CD4-positive, CD25-positive, alpha-beta regulatory T cell (primary cell): ENCODE measurements at regions not wholly inside any gene's neighbourhood (a gene's known extent, or its start where the extent isn't known, plus 50 kb on each side); places are given as distances from the start of the nearest gene placed in this dataset.
A peak's percentile ranks its signal among the peaks of the same experiment; 100 is the strongest.

Experiments
- ATAC-seq, 2 donors: fragments of 150-1000 bp; cut with Tn5 transposase; one replicate each; pipeline ENCODE4 v1.10.0; 2021; ENCODE audit warnings: low read depth in 2 of 2, moderate number of reproducible peaks in 2 of 2, moderate library complexity in 1 of 2
- DNase-seq, 3 donors: peaks; one replicate each; pipeline versions ENCODE4 v3.0.0 to v3.0.0-alpha.2; 2012 to 2022; ENCODE audit warnings: mixed read lengths in 1 of 3
- H3K27ac ChIP-seq: one replicate; pipeline ENCODE4 v1.7.0; 2013; ENCODE audit warnings: mild to moderate bottlenecking, low read length; ENCODE audit not compliant: insufficient read depth, poor library complexity, severe bottlenecking
- H3K27me3 ChIP-seq: one replicate; pipeline ENCODE4 v1.7.0; 2013; ENCODE audit warnings: low read length; ENCODE audit not compliant: control insufficient read depth, insufficient read depth
- H3K36me3 ChIP-seq: one replicate; pipeline ENCODE4 v1.7.0; 2013; ENCODE audit warnings: mild to moderate bottlenecking, low read length, moderate library complexity; ENCODE audit not compliant: control insufficient read depth, insufficient read depth
- H3K4me1 ChIP-seq: 2 replicates; pipeline ENCODE4 v1.7.0; 2013; ENCODE audit warnings: mild to moderate bottlenecking, low read length; ENCODE audit not compliant: insufficient read depth, control insufficient read depth, poor library complexity, severe bottlenecking
- H3K4me3 ChIP-seq: one replicate; pipeline ENCODE4 v1.7.0; 2013; ENCODE audit warnings: low read depth, mild to moderate bottlenecking, low read length, moderate library complexity
- H3K9me3 ChIP-seq, 2 experiments: 1 replicate in 1 of 2; 2 replicates in 1 of 2; pipeline ENCODE4 v1.7.0; 2013; ENCODE audit warnings: low read length in 2 of 2, mild to moderate bottlenecking in 1 of 2, moderate library complexity in 1 of 2; ENCODE audit not compliant: control insufficient read depth in 2 of 2
- H3K27ac Mint-ChIP-seq, 3 donors: one replicate each; pipeline ENCODE4 v1.8.0; 2020 to 2022; ENCODE audit warnings: mild to moderate bottlenecking in 3 of 3, mixed read lengths in 3 of 3, moderate library complexity in 2 of 3
- H3K27me3 Mint-ChIP-seq: one replicate; pipeline ENCODE4 v1.8.0; 2022; ENCODE audit warnings: mild to moderate bottlenecking, mixed read lengths
- H3K36me3 Mint-ChIP-seq: one replicate; pipeline ENCODE4 v1.8.0; 2020; ENCODE audit warnings: mixed read lengths
- H3K4me1 Mint-ChIP-seq, 4 donors: one replicate each; pipeline ENCODE4 v1.8.0; 2020 to 2022; ENCODE audit warnings: mixed read lengths in 4 of 4, mild to moderate bottlenecking in 1 of 4
- H3K4me3 Mint-ChIP-seq, 4 donors: one replicate each; pipeline ENCODE4 v1.8.0; 2020 to 2022; ENCODE audit warnings: mild to moderate bottlenecking in 4 of 4, mixed read lengths in 4 of 4, moderate library complexity in 3 of 4
- H3K9me3 Mint-ChIP-seq, 7 donors: one replicate each; pipeline ENCODE4 v1.8.0; 2020 to 2022; ENCODE audit warnings: mixed read lengths in 7 of 7, mild to moderate bottlenecking in 3 of 7, moderate library complexity in 2 of 7

DNA sequence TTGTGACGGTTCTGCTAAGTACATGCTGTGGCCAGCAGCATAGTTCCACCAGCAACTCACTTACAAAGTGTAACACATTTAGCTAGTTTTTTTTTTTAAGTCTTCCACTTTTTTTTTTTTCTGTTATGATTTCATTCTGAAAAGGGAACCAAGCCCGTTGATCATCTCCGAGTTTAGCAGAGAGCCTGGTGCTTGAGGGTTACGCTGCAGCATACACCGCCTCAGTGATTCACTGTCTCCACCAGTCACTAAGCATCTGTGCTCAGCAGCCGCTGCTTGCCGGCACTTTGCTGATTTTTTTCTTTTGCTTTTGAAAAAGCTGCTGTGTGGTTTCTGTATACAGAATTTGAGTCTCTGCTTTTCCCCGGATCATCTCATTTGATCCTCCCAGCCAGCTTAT is 194.5 kb upstream of the CDH13 start:
- Mint-ChIP-seq H3K27me3 (peaks cover 8% of the 10 kb centered on the region), H3K27ac (no peak overlapping the region), H3K9me3 (peaks cover 0 to 1% (median 0%) of the 10 kb centered on the region in 7 donors), H3K36me3 (no peaks in the 10 kb centered on the region), H3K4me3 (no peak overlapping the region), H3K4me1 (no peaks in the 10 kb centered on the region)
- H3K27me3 ChIP-seq = no peaks in the 10 kb centered on the region
- DNase-seq (no peak), ATAC-seq (no peak)
- H3K4me1 ChIP-seq = no peaks in the 10 kb centered on the region
- no peak overlapping the region for H3K4me3 ChIP-seq
- H3K36me3 ChIP-seq = no peaks in the 10 kb centered on the region
- H3K27ac ChIP-seq = no peak overlapping the region
- no peaks in the 10 kb centered on the region for H3K9me3 ChIP-seq

DNA sequence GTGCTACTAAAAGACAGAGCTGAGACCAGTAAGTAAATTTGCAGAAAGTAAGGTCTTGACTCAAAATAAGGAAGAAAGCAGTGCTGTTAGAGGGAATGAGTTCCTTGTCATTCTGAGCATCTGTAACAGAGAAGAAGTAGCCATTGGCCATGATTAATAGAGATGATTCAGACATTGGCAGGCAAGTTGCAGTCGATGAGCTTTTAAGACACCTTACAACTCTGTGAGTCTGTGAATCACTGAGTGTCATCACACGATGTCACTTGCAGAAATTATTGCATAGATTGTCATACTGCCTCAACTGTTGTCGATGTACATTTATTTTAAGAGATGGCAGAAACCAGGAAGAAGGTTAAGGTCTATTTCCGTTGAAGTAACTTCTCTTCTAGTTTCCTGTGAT is 201.1 kb upstream of the CDH13 start:
- H3K9me3 Mint-ChIP-seq = peaks cover 0 to 3% (median 0%) of the 10 kb centered on the region in 7 donors
- Histone ChIP-seq H3K4me1 (no peaks in the 10 kb centered on the region), H3K9me3 (no peaks in the 10 kb centered on the region), H3K27ac (no peak overlapping the region), H3K36me3 (no peaks in the 10 kb centered on the region), H3K4me3 (no peak overlapping the region), H3K27me3 (peaks cover 2% of the 10 kb centered on the region)
- DNase-seq (no peak), ATAC-seq (no peak)
- peaks cover 4% of the 10 kb centered on the region for H3K27me3 Mint-ChIP-seq
- no peak overlapping the region for H3K4me3 Mint-ChIP-seq
- H3K36me3 Mint-ChIP-seq = no peaks in the 10 kb centered on the region
- H3K4me1 Mint-ChIP-seq = no peaks in the 10 kb centered on the region
- H3K27ac Mint-ChIP-seq = no peak overlapping the region

DNA sequence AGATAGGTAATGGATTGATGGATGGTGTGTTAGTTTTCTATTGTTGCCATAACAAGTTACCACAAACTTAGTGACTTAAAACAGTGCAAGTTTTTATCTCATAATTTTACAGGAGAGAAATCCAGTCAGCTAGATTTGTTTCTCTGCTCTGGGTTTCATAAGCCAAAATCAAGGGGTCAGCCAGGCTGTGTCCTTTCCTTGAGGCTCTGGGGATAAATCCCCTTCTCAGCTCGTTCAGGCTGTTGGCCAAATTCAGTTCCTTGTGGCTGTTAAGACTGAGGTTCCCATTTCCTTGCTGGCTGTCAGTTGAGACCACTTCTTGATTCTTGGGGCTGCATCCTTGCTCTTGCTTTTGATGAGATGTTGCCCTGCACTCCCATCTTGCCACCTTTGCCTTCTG is 204.9 kb upstream of the CDH13 start:
- Mint-ChIP-seq H3K27me3 (no peaks in the 10 kb centered on the region), H3K36me3 (no peaks in the 10 kb centered on the region), H3K9me3 (peaks cover 0 to 2% (median 0%) of the 10 kb centered on the region in 7 donors), H3K27ac (no peak overlapping the region), H3K4me3 (no peak overlapping the region), H3K4me1 (no peaks in the 10 kb centered on the region)
- Histone ChIP-seq H3K27me3 (no peaks in the 10 kb centered on the region), H3K9me3 (no peaks in the 10 kb centered on the region), H3K27ac (no peak overlapping the region), H3K4me1 (no peaks in the 10 kb centered on the region), H3K4me3 (no peak overlapping the region), H3K36me3 (no peaks in the 10 kb centered on the region)
- ATAC-seq = no peak
- no peak for DNase-seq

DNA sequence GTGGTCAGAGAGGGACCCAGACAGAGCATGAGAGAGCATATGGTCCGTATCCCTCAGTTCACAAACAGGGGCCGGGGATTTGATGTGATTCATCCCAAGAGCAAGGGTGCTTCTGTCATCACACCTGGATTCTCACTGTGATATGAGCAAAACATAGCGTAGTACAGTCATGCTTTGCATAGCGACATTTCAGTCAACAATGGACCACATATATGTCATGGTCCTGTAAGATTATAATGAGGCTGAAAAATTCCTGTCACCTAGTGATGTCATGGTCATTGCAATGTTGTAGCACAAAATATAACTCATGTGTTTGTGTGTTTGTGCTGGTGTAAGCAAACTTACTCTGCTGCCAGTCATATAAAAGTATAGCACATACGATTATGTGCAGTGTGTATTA is 207.4 kb upstream of the CDH13 start:
- no peaks in the 10 kb centered on the region for H3K36me3 ChIP-seq
- H3K9me3 Mint-ChIP-seq = peaks cover 0 to 2% (median 0%) of the 10 kb centered on the region in 7 donors

DNA sequence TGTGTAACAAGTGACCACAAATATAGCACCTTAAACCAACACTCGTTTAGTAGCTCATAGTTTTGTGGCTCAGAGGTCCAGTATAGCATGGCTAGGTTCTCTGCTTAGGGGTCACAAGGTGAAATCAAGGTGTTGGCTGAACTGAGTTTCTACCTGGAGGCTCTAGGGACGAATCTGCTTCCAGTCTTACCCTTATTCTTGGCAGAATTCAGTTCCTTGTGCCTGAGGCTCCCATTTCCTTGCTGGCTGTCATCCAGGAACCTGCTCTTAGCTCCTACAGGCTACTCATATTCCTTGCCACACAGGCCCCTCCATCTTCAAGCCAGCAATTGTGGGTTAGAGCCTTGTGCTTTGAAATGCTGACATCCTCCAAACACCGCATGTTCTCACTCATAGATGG is 212.3 kb upstream of the CDH13 start:
- Histone ChIP-seq H3K36me3 (no peaks in the 10 kb centered on the region), H3K4me3 (no peak overlapping the region), H3K9me3 (no peaks in the 10 kb centered on the region), H3K27ac (no peak overlapping the region), H3K27me3 (no peaks in the 10 kb centered on the region), H3K4me1 (no peaks in the 10 kb centered on the region)
- Mint-ChIP-seq H3K27ac (no peak overlapping the region), H3K36me3 (no peaks in the 10 kb centered on the region), H3K9me3 (no peaks in the 10 kb centered on the region), H3K4me3 (no peak overlapping the region), H3K27me3 (peaks cover 5% of the 10 kb centered on the region), H3K4me1 (no peaks in the 10 kb centered on the region)
- ATAC-seq (no peak), DNase-seq (no peak)

More for the DNA sequence above, 207.4 kb upstream of the CDH13 start:
- Mint-ChIP-seq H3K27me3 (peaks cover 5% of the 10 kb centered on the region), H3K27ac (no peak overlapping the region), H3K4me3 (no peak overlapping the region), H3K4me1 (no peaks in the 10 kb centered on the region), H3K36me3 (no peaks in the 10 kb centered on the region)
- H3K4me3 ChIP-seq = no peak overlapping the region
- no peaks in the 10 kb centered on the region for H3K27me3 ChIP-seq
- H3K27ac ChIP-seq = no peak overlapping the region
- H3K4me1 ChIP-seq = no peaks in the 10 kb centered on the region
- no peaks in the 10 kb centered on the region for H3K9me3 ChIP-seq
- DNase-seq (no peak), ATAC-seq (no peak)

DNA sequence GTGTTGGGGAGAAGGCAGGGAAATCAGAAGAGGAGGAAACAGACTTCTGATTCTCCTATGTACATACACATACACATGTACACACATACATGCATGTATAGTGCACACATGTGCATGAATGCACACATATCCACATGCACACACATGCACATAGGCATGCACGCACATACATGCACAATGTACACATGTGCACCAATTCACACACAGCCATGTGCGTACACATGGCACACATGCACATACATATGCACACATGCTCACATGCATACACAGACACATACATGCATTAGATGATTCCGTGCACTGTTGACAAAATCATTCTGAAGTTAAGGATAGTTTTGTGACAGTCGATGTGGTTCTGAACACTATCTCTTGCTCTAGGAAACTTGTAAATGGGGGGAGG is 214.0 kb upstream of the CDH13 start:
- no peak overlapping the region for H3K4me3 Mint-ChIP-seq
- H3K27me3 Mint-ChIP-seq = peaks cover 5% of the 10 kb centered on the region
- H3K27ac Mint-ChIP-seq = no peak overlapping the region
- no peaks in the 10 kb centered on the region for H3K36me3 Mint-ChIP-seq
- H3K27ac ChIP-seq = no peak overlapping the region
- H3K9me3 Mint-ChIP-seq = no peaks in the 10 kb centered on the region
- no peaks in the 10 kb centered on the region for H3K4me1 ChIP-seq
- no peaks in the 10 kb centered on the region for H3K36me3 ChIP-seq
- no peaks in the 10 kb centered on the region for H3K27me3 ChIP-seq
- no peaks in the 10 kb centered on the region for H3K9me3 ChIP-seq
- ATAC-seq = no peak
- DNase-seq = no peak
- H3K4me1 Mint-ChIP-seq = no peaks in the 10 kb centered on the region
- H3K4me3 ChIP-seq = no peak overlapping the region

DNA sequence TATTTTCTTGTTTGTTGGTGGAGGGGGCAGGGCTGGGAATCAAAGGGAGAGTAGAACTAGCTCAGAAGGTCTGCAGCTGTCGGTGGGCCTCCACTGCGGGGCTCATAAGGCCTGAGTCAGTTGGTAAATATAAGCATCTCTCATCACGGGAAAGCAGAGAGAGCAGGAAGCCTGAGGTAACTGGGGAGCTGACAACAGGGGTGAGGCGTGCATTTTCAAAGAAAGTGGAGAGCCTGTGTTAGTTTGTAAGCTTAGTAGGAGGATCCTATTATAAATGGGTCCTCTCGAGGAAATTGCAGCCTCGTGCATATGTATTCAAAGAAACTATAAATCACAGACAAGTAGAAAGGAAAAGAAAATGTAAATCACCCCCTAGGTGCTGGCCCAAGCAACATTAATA is 221.0 kb upstream of the CDH13 start:
- no peak for ATAC-seq
- Histone ChIP-seq H3K27me3 (no peaks in the 10 kb centered on the region), H3K4me3 (no peak overlapping the region), H3K27ac (no peak overlapping the region), H3K9me3 (no peaks in the 10 kb centered on the region), H3K36me3 (no peaks in the 10 kb centered on the region), H3K4me1 (no peaks in the 10 kb centered on the region)
- no peak overlapping the region for H3K27ac Mint-ChIP-seq
- H3K36me3 Mint-ChIP-seq = no peaks in the 10 kb centered on the region
- H3K9me3 Mint-ChIP-seq = peaks cover 0 to 4% (median 0%) of the 10 kb centered on the region in 7 donors
- H3K27me3 Mint-ChIP-seq = no peaks in the 10 kb centered on the region
- peak overlapping the region in 1 of 4 donors; percentile 3 for H3K4me3 Mint-ChIP-seq
- no peaks in the 10 kb centered on the region for H3K4me1 Mint-ChIP-seq
- no peak for DNase-seq

DNA sequence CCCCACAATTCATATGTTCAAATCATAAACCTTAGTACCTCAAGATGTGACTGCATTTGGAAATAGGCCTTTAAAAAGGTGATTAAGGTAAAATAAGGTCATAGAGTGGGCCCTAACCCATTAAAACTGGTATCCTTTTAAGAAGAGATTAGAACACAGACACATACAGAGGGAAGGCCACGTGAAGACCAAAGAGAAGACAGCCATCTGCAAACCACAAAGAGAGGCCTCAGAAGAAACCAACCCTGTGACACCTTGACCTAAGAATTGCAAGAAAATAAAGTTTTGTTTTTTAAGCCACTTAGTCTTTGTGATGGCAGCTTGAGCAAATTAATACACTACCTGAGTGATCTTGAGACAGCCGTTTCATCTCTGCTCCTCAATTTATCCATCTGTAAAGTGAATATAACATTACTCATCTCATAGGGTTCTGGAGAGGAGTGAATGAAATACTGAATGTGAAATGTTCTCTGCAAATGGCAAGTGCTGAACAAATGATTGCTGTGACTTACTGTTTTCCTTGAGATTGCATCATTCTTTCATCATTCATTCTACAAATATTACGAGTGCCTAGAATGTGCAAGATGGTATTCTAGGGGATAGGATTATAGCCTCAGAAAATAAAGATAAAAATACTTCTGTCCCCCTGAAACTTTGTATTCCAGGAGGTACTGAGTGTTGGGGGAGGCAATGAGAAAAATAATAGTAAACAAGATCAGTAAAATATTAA is 222.0 kb upstream of the CDH13 start:
- DNase-seq (no peak), ATAC-seq (no peak)
- H3K4me3 Mint-ChIP-seq = no peak overlapping the region
- H3K4me1 Mint-ChIP-seq = no peaks in the 10 kb centered on the region
- H3K4me1 ChIP-seq = no peaks in the 10 kb centered on the region
- H3K27me3 Mint-ChIP-seq = no peaks in the 10 kb centered on the region
- H3K36me3 Mint-ChIP-seq = no peaks in the 10 kb centered on the region
- H3K27me3 ChIP-seq = no peaks in the 10 kb centered on the region
- H3K9me3 Mint-ChIP-seq = peaks cover 0 to 4% (median 0%) of the 10 kb centered on the region in 7 donors
- H3K27ac ChIP-seq = no peak overlapping the region
- H3K9me3 ChIP-seq = no peaks in the 10 kb centered on the region
- H3K36me3 ChIP-seq = no peaks in the 10 kb centered on the region
- no peak overlapping the region for H3K4me3 ChIP-seq
- no peak overlapping the region for H3K27ac Mint-ChIP-seq
